ENCODE measurements at regions not wholly inside any gene's neighbourhood (a gene's known extent, or its start where the extent isn't known, plus 50 kb on each side); places are given as distances from the start of the nearest gene placed in this dataset.
"Not testable (repeated sequence)": the region's sequence is repeated elsewhere in the genome, so short reads cannot be mapped to it uniquely, and the experiment has no call there.

DNA sequence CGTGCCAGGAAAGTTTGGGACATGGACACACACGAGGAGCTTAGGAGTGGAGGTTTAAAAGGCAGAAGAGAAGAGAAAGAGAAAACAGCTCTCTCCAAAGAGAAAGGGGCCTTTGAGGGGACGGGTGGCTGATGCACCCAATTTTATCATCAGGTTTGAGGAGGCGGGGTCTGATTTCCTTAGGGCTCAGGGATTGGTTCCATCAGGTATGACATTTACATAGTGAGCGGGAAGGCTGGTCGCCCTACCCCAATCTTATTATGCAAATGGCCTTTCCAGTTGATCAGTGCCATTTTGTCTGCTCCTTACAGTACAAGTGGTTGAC is 749.1 kb upstream of the TPTE start:
- no peak for ATAC-seq
- intact Hi-C loops (cut with micrococcal nuclease) = no loop called here
- no peak for DNase-seq

DNA sequence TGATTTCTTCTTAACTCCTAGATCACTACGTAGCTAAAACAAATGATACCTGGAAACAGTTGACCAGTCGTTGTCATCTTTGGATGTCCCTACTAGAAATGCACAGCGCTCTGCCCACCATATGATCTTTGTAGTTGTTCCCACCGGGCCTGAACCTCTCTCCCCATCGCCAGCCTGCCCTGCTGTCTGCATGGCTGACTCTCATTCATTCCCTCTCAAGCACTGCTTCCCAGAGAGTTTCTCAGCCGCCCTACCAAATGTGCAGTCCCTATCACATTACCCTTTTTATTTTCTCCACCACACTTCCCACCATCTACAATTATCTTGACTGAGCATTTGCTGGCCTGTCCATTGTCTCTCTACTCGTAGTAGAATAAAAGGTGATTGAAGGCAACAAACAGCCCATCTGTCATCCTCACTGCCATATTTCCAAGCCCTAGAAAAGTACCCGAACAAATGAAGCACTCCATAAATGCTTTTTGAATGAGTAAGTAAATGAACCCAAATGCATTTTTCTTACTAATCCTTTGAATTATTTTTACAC is 748.4 kb upstream of the TPTE start:
- ATAC-seq; DNase-seq; intact Hi-C loops (cut with micrococcal nuclease): not testable (repeated sequence)

DNA sequence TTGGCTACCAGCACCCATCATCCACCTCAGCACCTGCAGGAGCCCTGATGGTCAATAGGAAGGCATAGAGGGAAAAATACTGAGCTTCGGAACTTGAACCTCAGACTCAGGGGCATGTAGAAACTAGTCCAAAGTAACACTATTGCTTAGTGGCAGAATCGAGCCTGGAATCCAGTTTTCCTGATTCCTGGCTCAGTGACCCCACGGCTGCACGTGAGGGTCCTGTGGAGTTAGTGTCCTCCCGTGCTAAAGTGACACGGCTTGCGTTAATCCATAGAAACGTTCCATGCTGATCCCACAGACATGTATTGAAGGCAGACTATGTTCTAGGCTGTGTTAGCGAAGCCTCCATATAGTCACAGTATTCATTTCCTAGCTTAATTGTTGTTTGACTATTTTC is 747.0 kb upstream of the TPTE start:
- ATAC-seq = no peak
- intact Hi-C loops (cut with micrococcal nuclease) = no loop called here
- no peak for DNase-seq

DNA sequence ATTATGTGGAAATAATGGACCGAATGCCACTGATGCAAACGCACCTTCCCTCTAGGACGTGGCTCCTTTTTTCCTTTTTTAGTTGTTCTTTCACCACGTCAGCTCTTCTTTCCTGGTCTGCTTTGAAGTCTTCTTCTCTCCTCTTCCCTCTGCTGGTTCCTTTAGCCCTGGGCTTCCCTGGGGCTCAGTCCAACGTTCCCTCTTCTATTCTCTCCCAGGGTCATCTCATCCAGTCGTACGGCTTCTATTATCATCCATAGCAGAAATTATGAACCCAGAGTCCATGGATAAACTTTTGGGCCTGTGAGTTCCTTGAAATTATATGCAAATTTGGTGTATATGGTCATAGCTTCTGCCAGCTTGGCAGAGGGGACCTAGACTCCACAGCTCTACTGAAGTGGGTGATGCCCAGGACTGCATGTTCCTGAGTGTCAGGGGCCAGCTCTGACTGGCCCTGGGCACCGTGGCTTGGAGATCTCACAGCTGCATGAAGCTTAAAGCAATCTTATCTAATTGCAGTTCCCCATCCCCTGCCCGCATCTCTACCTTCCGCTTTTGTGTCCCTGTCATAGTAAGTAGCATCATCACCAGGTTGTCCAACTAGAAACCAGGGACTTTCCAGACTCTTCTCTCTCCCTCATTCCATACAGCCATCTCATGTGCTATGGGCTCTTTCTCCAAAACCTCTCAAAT is 746.3 kb upstream of the TPTE start:
- ATAC-seq; DNase-seq; intact Hi-C loops (cut with micrococcal nuclease): not testable (repeated sequence)

DNA sequence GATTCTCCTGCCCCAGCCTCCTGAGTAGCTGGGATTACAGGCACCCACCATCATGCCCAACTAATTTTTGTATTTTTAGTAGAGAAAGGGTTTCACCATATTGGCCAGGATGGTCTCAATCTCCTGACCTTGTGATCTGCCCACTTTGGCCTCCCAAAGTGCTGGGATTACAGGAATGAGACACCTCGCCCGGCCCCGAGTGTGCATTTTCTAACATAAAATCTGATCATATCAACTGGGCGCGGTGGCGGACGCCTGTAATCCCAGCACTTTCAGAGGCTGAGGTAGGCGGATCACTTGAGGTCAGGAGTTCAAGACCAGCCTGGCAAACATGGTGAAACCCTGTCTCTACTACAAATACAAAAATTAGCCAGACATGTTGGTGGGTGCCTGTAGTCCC is 745.5 kb upstream of the TPTE start:
- ATAC-seq; intact Hi-C loops (cut with micrococcal nuclease); DNase-seq: not testable (repeated sequence)

DNA sequence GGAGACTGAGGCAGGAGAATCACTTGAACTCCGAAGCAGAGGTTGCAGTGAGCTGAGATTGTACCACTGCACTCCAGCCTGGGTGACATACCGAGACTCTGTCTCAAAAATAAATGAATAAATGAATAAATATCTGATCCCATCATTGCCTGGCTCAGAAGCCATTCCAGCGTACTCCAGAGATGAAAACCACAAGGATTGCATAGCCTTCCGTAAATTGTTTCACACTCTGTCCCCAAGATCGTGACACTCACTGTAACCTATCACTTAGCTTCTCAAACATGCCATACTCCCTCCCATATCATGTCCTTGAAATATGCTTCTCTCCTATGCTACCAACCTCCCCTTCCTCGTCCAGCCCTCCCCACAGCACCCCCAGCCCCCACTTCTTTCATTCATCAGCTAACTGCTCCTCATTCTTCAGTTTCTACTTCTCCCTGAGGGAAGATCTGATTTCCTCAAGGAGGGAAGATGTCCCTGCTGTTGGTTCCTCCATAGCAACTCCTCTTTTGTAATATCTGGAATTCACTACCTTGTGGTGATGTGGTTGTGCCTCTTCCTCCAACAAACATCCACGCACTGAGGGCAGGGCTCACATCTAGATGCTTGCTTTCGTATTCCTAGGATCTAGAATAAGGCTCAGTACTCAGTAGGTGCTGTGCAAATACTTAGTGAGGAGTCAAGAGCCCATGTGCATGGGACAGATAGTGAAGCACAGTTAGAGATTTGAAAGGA is 744.9 kb upstream of the TPTE start:
- DNase-seq; ATAC-seq; intact Hi-C loops (cut with micrococcal nuclease): not testable (repeated sequence)

DNA sequence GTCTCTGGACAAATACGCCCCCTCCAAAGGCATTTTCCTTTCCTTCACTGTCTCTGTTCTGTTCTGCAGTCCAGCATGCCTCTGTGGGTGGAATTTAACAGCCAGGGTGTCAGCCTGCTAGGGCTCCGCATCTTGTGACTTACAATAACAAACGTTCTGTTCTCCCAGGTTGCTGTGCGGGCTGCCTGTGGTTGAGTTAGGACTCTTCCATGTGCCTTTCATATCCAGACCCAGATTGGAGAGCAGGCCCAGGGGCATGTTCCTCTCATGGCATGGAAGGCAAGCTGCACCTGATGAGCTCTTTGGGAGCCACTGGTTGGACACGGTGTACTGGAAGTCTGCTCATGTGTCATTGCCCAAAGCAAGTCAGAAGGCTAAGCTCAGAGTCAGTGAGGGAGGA is 742.8 kb upstream of the TPTE start:
- ATAC-seq; DNase-seq; intact Hi-C loops (cut with micrococcal nuclease): not testable (repeated sequence)

DNA sequence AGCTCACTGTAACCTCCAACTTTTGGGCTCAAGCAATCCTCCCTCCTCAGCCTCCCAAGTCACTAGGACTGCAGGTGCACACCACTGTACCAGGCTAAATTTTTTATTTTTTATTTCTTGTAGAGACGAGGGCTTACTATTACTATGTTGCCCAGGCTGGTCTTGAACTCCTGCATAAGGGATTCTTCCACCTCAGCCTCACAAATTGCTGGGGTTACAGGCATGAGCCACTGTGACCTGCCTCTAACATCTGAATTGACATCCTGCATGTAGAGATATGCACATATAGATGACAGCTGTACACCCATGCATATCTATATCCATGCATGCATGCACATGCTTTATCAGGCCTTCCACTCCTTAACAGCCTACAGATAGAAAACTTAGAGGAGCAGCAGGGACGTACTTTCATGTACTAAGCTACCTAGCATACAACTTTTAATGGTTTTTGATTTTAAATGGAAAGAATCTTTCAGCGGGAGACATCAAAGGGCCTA is 740.9 kb upstream of the TPTE start:
- intact Hi-C loops (cut with micrococcal nuclease) = no loop called here
- ATAC-seq (no peak), DNase-seq (no peak)

DNA sequence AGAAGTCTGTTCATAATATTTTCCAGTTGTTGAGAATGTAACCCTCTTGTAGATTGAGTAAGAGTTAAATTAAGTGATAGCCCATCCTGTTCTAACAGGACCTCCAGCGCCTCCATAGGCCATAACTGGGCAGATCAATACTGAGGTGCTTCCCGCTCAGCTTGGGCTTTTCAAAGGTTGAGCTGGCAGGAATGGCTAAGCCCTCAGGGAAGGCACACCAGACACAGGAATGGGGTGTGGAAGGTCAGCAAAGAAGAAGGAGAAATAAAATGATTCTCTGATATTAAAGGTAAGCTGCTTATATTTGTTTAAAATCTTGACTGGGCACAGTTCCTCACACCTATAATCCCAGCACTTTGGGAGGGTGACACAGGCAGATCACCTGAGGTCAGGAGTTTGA is 737.8 kb upstream of the TPTE start:
- intact Hi-C loops (cut with micrococcal nuclease); DNase-seq; ATAC-seq: not testable (repeated sequence)

DNA sequence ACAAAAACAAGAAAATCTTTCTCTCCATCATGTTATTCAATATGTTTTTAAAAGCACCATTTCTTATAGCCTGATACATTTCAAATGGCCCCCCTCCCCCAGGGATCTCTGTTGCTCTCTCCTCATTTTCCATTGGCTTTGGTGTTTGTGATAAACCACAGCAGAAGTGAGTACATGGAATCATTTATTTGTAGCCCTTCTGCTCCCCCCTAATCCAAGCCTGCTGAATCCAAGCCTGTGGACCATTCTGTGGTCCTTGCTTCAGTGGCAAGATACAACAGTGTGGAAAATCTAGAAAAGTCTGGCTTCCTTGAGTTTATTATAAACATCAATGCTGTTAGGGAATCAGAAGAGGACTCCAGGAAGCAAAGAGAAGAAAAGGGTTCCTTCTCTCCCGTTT is 737.2 kb upstream of the TPTE start:
- intact Hi-C loops (cut with micrococcal nuclease); DNase-seq; ATAC-seq: not testable (repeated sequence)

DNA sequence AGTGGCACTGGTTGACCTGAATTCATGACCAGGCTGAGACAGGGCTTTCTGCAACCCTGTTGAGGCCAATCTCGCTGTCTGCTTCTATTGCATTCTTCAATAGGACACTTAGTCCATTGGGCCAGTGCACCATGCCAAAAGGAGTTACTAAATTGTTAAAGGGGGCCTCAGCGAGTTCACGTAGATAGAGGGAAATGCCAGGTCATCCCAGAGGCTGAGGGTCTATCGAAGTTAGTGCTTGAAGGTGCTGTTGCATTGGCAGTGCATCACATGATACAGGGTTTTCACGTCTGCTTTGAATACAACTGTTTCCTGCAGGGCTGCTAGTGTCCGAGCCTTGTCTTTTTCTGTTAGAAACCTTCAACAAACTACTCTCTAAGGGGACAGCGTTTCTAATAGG is 735.3 kb upstream of the TPTE start:
- DNase-seq; ATAC-seq; intact Hi-C loops (cut with micrococcal nuclease): not testable (repeated sequence)

DNA sequence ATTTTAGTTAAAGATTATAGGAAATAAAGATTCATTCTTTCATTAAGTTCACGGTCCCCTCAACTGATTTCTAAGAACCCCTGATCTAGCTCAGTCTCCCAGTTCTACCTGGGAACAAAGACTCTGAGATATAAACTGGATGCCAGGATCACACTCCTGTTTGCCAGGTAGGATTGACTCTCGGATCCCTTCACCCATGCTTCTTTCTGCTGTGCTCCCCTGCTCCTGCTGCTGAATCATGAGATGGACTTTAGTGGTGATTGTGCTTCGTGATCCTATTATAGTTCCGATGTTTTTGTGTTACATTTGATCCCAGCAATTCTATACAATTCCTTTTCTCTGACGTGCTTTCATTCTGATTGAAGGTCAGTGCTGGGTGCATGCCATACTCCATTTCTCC is 733.1 kb upstream of the TPTE start:
- DNase-seq; ATAC-seq; intact Hi-C loops (cut with micrococcal nuclease): not testable (repeated sequence)

DNA sequence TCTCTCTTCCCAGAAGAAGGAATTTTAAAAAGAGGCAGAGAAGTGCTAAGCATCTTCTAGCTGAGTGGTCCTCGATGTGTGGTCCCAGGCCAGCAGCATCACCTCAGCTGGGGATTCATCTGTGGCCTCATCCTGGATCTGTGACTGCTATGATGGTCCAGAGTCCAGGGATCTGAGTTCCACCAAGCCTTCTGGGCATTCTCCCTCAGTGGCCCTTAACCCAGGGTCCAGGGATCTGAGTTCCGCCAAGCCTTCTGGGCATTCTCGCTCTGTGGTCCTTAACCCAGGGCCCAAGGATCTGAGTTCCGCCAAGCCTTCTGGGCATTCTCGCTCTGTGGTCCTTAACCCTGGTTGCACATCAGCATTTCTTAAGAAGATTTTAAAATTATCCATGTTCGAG is 731.0 kb upstream of the TPTE start:
- intact Hi-C loops (cut with micrococcal nuclease); DNase-seq; ATAC-seq: not testable (repeated sequence)

DNA sequence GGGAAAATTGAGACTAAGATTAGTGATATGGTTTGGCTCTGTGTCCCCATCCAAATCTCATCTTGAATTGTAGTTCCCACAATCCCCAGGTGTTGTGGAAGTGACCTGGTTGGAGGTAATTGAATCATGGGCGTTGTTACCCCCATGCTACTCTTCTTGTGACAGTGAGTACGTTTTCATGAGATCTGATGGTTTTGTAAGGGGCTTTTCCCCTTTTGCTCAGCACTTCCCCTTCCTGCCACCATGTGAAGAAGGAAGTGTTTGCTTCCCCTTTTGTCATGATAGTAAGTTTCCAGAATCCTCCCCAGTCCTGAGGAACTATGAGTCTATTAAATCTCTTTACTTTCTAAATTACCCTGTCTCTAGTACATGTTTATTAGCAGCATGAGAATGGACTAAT is 729.9 kb upstream of the TPTE start:
- DNase-seq; ATAC-seq; intact Hi-C loops (cut with micrococcal nuclease): not testable (repeated sequence)

DNA sequence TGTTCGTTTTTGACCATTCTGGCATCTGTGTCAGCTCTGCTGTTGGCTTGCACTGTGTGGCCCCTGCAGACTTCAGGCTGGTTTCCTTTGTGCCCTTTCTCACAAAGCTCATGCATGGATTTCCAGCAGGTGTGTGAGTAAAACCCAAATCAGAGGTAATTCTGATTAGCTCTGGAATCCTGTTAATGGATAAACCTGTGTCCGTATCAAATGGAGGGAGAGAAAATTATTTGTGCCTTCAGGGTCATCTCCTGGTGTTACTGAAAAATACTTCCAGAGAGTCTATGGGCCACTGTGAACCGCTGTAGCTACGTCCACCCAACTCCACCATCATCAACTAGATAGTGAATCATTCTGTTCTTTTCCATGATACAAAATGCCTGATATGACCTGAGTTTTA is 726.1 kb upstream of the TPTE start:
- intact Hi-C loops (cut with micrococcal nuclease); ATAC-seq; DNase-seq: not testable (repeated sequence)

DNA sequence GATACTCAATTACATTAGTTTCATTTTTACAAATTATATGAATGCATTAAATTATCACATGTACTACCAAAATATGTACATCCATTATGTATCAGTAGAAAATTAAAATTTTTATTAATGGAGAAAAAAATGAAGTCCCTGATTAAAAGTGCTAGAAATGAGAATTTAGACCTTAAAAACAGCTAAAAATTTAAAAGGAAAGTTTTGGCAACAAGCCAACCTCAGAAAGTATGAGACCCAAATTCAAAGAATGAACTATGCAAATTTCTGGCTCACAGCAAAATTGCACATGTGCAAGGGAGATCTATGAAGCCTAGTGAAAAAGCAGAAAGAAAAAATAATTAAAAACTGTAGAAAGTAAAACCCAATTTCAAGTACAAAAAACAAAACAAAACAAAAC is 725.1 kb upstream of the TPTE start:
- DNase-seq; ATAC-seq; intact Hi-C loops (cut with micrococcal nuclease): not testable (repeated sequence)

DNA sequence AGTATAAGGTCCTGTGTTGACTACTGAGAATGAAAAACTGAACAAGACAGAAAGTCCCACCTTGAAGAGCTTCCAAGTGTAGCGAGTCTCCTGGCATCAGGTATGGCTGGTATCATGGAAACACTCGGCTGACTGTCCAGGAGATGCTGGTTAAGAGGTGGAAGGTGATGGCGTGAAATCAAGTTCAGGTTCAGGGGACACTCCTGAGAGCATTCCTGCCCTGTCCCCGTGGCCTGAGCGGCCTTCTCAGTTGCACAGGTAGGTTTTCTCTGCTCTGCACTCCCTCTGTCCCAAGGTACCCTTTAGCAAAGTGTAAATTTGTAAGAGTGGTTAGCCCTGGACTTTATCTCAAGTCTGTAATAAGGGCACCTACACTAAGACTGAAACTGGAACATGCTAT is 713.7 kb upstream of the TPTE start:
- ATAC-seq; intact Hi-C loops (cut with micrococcal nuclease); DNase-seq: not testable (repeated sequence)

DNA sequence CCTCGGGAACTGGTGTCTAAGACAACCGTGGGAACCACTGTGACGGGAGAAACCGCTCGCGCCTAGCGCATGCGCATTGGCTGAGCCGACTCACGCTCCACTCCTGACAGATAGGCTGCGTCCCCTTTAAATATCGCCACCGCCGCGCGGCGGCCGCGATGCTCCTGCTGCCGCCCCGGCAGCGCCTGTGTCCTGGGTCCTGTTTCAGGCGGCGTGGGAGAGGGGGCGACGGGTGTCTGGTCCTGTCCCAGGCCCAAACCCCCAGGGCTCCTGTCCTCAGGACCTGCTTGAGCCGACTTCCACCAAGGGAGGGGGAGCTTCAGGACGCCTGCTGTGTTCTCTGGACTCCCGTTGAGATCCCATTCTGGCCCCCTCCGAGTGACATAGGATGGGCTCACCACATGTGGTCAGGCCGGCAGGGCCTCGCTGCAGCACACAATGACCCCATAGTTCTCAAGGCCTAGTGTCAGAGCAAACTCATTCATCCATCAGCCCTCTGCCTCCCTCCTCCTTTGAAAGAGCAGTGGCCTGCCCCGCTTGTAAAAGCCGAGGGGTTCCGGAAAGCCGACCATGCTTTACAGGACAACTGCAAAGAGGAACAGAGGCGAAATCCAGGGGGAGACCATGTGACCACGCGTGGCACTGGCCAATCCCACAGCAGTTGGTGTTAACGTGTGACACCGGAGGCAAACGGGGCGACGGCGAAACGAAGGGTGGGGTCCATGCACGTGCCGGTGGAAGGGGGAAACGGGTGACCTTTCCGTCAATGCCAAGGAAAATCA is 710.0 kb upstream of the TPTE start:
- intact Hi-C loops (cut with micrococcal nuclease); ATAC-seq; DNase-seq: not testable (repeated sequence)

DNA sequence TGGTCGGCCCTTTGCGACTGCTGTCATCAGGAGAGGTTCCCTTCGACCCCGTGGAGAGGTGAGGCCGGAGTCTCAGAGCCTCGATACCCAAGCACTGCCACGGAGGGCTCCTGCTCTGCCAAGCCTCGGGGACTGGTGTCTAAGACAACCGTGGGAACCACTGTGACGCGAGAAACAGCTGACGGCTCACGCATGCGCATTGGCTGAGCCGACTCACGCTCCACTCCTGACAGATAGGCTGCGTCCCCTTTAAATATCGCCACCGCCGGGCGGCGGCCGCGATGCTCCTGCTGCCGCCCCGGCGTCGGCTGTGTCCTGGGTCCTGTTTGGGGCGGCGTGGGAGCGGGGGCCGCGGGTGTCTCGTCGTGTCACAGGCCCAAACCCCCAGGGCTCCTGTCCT is 708.9 kb upstream of the TPTE start:
- DNase-seq; intact Hi-C loops (cut with micrococcal nuclease); ATAC-seq: not testable (repeated sequence)

All from left ventricle myocardium superior (tissue), 1 donor.